Activated T-helper 2 cell treated with anti-CD3 and anti-CD28 coated beads, Interferon-gamma antibody, Interleukin-2, Interleukin-4, amounts not matched to agents 10 μg/mL and 5 μg/mL and 100 μg/mL, durations not matched to agents 14 hours and 24 hours and 36 hours (primary cell): ENCODE measurements at regions not wholly inside any gene's neighbourhood (a gene's known extent, or its start where the extent isn't known, plus 50 kb on each side); places are given as distances from the start of the nearest gene placed in this dataset.
"Not testable (repeated sequence)": the region's sequence is repeated elsewhere in the genome, so short reads cannot be mapped to it uniquely, and the experiment has no call there.

ENCODE experiments used
- DNase-seq: peaks from one replicate; pipeline ENCODE4 v3.0.0; 2021; ENCODE audit warnings: low spot score
- H3K27ac Mint-ChIP-seq: one replicate; pipeline ENCODE4 v1.8.0; 2021; ENCODE audit warnings: mixed read lengths
- H3K27me3 Mint-ChIP-seq: one replicate; pipeline ENCODE4 v1.8.0; 2021; ENCODE audit warnings: low read depth, mixed read lengths
- H3K36me3 Mint-ChIP-seq: one replicate; pipeline ENCODE4 v1.8.0; 2021; ENCODE audit warnings: low read depth, mixed read lengths
- H3K4me1 Mint-ChIP-seq: one replicate; pipeline ENCODE4 v1.8.0; 2021; ENCODE audit warnings: low read depth, mixed read lengths
- H3K4me3 Mint-ChIP-seq: one replicate; pipeline ENCODE4 v1.8.0; 2021; ENCODE audit warnings: low read depth, mild to moderate bottlenecking, moderate library complexity, mixed read lengths
- H3K9me3 Mint-ChIP-seq: one replicate; pipeline ENCODE4 v1.8.0; 2021; ENCODE audit warnings: mixed read lengths
- intact Hi-C: fragments of 100-400 bp; cut with micrococcal nuclease; formaldehyde crosslinking; loops from one replicate; pipeline ENCODE4 v1.15.1; 2023

DNA sequence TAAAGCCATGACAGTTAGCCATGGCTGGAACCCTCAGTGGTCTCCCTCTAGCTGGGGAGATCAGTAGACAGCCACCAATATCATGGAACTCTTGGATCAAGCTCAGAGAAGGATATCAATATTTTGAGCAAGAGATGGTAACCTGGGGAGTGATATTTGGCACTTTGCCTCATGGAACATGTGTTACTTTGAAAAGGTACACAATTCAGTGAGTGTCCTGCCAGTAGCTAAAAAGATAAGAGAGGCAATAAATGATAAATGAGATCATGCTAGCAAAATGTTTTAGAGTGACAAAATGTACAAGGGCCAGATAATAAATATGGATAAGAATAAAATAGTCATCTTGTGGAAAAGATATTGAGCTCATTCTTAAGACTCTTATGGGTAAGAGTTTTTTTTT lies 1618.7 kb downstream of the OLFM4 start:
- H3K27me3 Mint-ChIP-seq = no peaks in the 10 kb centered on the region
- no peak overlapping the region for H3K27ac Mint-ChIP-seq
- peaks cover 44% of the 10 kb centered on the region for H3K9me3 Mint-ChIP-seq
- intact Hi-C loops = no loop called here
- no peaks in the 10 kb centered on the region for H3K36me3 Mint-ChIP-seq
- no peaks in the 10 kb centered on the region for H3K4me1 Mint-ChIP-seq
- DNase-seq = no peak
- no peak overlapping the region for H3K4me3 Mint-ChIP-seq

DNA sequence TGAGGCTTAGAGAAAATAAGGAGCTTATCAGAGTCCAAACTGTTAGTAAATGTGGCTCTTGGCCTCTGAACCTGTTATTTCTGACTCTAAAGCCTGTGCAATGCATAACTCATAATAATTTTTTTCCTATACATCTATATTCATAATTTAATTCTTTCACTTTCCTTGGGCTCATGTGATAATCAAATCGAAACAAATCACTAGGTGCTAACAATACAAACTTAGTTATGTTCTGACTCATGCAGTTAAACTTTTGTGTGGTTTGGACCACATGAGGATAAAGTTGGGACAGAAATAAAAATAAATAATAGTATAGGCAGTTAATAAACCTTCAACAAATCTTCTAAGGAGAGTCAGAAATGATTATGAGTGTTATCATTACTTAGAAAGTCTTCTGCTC lies 1629.0 kb downstream of the OLFM4 start:
- Mint-ChIP-seq H3K36me3 (no peaks in the 10 kb centered on the region), H3K4me1 (no peaks in the 10 kb centered on the region), H3K27me3 (no peaks in the 10 kb centered on the region), H3K4me3 (no peak overlapping the region), H3K27ac (no peak overlapping the region), H3K9me3 (peaks cover 30% of the 10 kb centered on the region)
- DNase-seq = no peak
- intact Hi-C loops = no loop called here

DNA sequence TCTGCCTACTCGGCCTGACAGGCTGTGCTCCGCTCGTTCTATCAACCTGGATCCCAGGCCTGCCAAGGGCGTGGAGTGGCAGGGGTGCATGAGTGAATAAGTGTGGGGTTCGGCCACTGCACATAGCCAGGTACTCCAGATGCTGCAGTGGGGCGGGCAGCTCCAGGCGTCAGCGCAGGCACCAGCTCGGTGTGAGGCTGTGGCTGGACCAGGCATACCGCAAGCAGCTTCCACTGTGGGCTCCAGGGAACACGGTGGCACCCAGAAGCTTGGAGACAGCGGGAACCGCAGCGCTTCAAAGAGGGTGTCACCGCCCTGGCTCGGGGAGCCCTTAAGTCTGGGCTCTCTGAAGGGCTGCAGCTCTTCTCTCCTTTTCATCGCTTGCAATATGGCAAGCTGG lies 1630.2 kb downstream of the OLFM4 start:
- no peak for DNase-seq
- Mint-ChIP-seq H3K4me1 (no peaks in the 10 kb centered on the region), H3K27me3 (no peaks in the 10 kb centered on the region), H3K27ac (no peak overlapping the region), H3K9me3 (peaks cover 35% of the 10 kb centered on the region), H3K4me3 (no peak overlapping the region), H3K36me3 (no peaks in the 10 kb centered on the region)
- intact Hi-C loops = no loop called here

DNA sequence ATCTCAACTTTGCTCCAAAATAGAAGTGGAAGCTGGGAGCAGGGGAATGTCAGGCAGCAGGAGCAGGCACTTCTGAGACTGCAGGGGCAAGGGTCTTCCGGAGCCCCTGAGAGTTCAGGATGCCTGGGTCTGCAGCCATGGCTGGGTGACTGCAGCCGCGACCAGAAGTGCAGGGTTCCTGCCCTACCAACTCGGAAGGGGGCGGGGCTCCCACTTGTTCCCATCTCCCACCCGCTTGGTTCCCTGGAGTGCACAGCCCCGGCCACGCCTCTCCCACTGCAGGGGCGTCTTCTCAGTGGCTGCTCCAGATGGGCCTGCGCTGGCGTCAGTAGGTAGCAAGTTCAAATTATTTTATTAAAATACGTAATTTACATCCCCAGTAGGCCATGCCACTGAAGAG lies 1631.7 kb downstream of the OLFM4 start:
- Mint-ChIP-seq H3K27me3 (no peaks in the 10 kb centered on the region), H3K27ac (no peak overlapping the region), H3K9me3 (peaks cover 39% of the 10 kb centered on the region), H3K36me3 (no peaks in the 10 kb centered on the region), H3K4me1 (no peaks in the 10 kb centered on the region), H3K4me3 (no peak overlapping the region)
- intact Hi-C loops = no loop called here
- no peak for DNase-seq

DNA sequence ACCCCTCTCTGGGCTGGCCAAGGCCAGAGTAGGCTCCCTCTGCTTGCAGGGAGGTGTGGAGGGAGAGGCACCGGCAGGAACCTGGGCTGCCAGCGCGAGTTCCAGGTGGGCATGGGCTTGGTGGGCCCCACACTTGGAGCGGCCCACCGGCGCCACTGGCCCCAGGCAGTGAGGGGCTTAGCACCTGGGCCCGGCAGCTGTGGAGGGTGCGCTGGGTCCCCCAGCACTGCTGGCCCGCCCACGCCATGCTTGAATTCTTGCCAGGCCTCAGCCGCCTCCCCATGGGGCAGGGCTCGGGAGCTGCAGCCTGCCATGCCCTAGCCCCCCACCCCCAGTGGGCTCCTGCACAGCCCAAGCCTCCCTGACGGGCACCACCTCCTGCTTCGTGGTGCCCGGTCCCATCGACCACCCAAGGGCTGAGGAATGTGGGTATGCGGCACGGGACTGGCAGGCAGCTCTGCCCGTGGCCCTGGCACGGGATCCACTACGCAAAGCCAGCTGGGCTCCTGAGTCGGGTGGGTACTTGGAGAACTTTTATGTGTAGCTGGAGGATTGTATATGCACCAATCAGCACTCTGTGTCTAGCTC lies 1648.0 kb downstream of the OLFM4 start:
- Mint-ChIP-seq H3K4me3 (no peak overlapping the region), H3K27ac (no peak overlapping the region), H3K9me3 (peaks cover 24% of the 10 kb centered on the region), H3K4me1 (no peaks in the 10 kb centered on the region), H3K27me3 (no peaks in the 10 kb centered on the region), H3K36me3 (no peaks in the 10 kb centered on the region)
- intact Hi-C loops = no loop called here
- DNase-seq = no peak

DNA sequence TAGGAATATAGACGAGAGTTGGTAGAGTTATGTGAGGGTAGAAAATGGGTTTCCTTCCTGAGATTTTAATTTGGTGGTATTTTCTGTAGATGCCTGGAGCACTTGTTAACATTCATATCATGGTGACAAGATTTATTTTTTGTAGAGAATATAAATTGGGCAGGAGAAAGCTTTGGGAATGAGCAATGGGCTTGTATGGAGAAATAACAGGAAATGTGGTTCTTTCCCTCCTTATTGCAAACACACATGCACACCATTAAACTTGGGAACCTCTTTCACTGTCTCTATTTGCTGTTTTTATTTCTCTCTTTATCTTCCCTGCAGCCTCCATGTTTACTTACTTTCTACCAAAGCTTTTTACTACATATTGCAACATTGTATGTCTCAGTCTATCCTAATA lies 1653.6 kb downstream of the OLFM4 start:
- Mint-ChIP-seq H3K9me3 (peaks cover 36% of the 10 kb centered on the region), H3K27me3 (no peaks in the 10 kb centered on the region), H3K36me3 (no peaks in the 10 kb centered on the region), H3K4me1 (no peaks in the 10 kb centered on the region), H3K27ac (no peak overlapping the region), H3K4me3 (no peak overlapping the region)
- no peak for DNase-seq
- intact Hi-C loops = no loop called here

DNA sequence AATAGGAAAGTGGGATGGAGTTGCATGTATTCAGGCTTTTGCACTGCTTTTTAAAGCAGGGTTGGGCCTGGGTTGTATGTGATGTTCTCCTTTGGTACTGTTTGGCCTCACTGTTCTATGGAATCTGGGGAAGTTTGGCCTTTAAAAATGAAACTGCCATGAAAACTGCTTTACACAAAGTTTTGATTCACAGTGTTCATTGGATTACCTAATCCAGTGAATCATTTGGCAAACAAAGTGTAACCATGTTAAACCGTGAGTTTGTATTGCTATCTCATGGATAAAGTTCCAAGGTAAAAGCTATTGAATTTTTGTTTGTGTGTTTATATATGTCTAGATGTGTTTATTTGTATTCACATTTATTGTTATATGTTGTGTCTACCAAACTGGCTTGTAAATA lies 1658.6 kb downstream of the OLFM4 start:
- no peak for DNase-seq
- intact Hi-C loops = no loop called here
- Mint-ChIP-seq H3K4me3 (no peak overlapping the region), H3K36me3 (no peaks in the 10 kb centered on the region), H3K4me1 (no peaks in the 10 kb centered on the region), H3K27ac (no peak overlapping the region), H3K9me3 (peaks cover 26% of the 10 kb centered on the region), H3K27me3 (no peaks in the 10 kb centered on the region)

DNA sequence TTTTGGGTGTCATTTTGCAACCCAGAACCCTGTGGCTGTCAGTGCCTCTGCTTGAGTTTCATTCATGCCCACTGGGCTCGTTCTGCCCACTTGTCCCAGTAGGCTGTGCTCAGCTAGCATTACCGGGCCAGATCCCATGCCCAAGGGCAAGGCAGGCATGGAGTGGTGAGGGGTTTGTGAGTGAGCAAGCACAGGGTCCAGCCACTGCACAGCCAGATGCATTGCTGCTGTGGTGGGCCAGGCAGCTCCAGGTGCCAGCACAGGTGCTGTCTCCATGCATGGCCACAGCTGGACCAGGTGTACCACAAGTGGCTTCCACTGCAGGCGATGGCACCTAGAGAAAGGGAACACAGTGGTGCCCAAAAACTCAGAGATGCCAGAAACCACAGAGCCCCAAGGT lies 1671.2 kb downstream of the OLFM4 start:
- intact Hi-C loops = no loop called here
- Mint-ChIP-seq H3K27me3 (no peaks in the 10 kb centered on the region), H3K27ac (no peak overlapping the region), H3K4me1 (no peaks in the 10 kb centered on the region), H3K4me3 (no peak overlapping the region), H3K9me3 (peaks cover 29% of the 10 kb centered on the region), H3K36me3 (no peaks in the 10 kb centered on the region)
- DNase-seq = no peak

DNA sequence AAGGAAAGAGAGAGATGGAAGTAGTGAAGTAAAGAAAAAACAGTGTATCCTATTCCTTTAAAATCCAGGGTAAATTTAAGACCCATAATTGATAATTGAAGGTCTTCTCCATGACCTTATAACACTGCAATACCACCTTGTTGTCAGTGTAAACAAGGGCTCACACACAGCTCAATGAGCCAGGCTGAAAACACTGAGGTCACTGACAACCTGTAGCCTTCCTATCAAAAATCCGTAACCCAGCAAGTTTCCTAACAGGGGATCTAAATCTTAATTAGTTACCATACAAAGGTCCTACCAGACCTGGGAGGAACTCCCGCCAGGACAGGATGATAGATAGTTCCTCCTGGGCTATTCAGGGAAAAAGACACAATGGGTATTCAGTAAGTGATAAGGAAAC lies 1677.1 kb downstream of the OLFM4 start:
- H3K27me3 Mint-ChIP-seq = no peaks in the 10 kb centered on the region
- peaks cover 35% of the 10 kb centered on the region for H3K9me3 Mint-ChIP-seq
- no peak overlapping the region for H3K4me3 Mint-ChIP-seq
- H3K27ac Mint-ChIP-seq = no peak overlapping the region
- no peak for DNase-seq
- H3K4me1 Mint-ChIP-seq = no peaks in the 10 kb centered on the region
- intact Hi-C loops = no loop called here
- H3K36me3 Mint-ChIP-seq = no peaks in the 10 kb centered on the region

DNA sequence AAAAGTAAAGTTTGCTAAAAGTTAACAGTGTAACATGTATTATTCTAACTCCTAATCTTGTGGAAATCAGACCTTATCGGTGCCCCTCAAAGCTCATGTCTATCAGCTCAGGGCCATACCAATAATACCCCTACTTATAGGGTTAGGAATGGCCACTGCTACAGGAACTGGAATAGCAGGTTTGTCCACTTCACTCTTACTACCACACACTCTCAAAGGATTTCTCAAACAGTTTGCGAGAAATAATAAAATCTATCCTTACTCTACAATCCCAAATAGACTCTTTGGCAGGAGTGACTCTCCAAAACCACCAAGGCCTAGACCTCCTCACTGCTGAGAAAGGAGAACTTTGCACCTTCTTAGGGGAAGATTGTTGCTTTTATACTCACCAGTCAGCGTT lies 1677.7 kb downstream of the OLFM4 start:
- Mint-ChIP-seq H3K4me1 (no peaks in the 10 kb centered on the region), H3K36me3 (no peaks in the 10 kb centered on the region), H3K27me3 (no peaks in the 10 kb centered on the region), H3K27ac (no peak overlapping the region), H3K4me3 (no peak overlapping the region), H3K9me3 (peaks cover 36% of the 10 kb centered on the region)
- intact Hi-C loops = no loop called here
- no peak for DNase-seq

DNA sequence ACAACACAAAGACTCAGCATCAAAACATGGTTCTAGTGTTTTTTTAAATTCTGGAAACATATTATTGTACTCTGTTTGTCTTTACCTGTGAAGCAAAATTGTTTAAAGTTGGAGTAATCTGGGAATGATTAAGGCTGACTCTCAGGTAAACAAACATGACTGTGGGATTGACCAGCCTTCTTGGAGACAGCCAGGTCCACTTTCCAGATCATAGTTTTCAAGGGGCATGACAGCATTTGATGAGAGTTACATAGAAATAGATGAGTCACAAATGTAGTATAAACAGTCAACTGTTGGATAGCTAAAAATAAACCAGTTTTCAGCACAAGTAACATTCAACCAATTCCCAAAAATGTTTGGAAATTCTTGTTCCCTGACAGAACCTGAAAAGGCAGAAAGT lies 1680.9 kb downstream of the OLFM4 start:
- no peaks in the 10 kb centered on the region for H3K4me1 Mint-ChIP-seq
- H3K27ac Mint-ChIP-seq = no peak overlapping the region
- H3K36me3 Mint-ChIP-seq = no peaks in the 10 kb centered on the region
- no peak for DNase-seq
- H3K9me3 Mint-ChIP-seq = peaks cover 53% of the 10 kb centered on the region
- no peak overlapping the region for H3K4me3 Mint-ChIP-seq
- no peaks in the 10 kb centered on the region for H3K27me3 Mint-ChIP-seq
- intact Hi-C loops = no loop called here

DNA sequence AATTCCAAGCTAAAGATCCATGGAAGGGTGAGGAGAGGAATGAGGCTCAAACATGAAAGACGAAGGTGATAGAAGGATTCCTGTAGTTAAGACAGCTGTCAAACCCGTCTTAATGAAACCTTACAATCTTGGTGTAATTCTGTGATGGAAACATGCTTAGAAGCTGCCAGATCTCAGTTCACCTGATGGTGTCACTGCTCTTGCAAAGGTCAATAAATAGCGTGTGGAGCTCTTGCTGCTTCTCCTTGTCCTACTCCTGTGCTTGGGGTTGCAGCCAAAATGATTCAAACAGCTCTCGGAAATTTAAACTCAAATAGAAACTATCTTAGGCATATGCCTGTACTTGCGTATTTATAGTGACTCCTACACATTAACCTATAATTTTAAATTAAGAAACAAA lies 1705.0 kb downstream of the OLFM4 start:
- Mint-ChIP-seq H3K27me3 (no peaks in the 10 kb centered on the region), H3K36me3 (no peaks in the 10 kb centered on the region), H3K27ac (no peak overlapping the region), H3K4me1 (no peaks in the 10 kb centered on the region), H3K4me3 (no peak overlapping the region), H3K9me3 (peaks cover 42% of the 10 kb centered on the region)
- DNase-seq = no peak
- intact Hi-C loops = no loop called here

DNA sequence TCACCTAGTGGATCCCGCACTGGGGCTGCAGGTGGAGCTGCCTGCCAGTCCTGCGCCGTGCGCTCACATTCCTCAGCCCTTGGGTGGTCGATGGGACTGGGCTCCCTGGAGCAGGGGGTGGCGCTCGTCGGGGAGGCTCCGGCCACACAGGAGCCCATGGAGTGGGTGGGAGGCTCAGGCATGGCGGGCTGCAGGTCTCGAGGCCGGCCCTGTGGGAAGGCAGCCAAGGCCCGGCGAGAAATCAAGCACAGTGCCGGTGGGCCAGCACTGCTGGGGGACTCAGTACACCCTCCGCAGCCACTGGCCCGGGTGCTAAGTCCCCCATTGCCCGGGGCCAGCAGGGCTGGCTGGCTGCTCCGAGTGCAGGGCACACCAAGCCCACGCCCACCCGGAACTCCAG lies 1708.6 kb downstream of the OLFM4 start:
- DNase-seq, intact Hi-C loops, H3K36me3 Mint-ChIP-seq, H3K4me1 Mint-ChIP-seq, H3K4me3 Mint-ChIP-seq, H3K27ac Mint-ChIP-seq, H3K27me3 Mint-ChIP-seq: not testable (repeated sequence)
- H3K9me3 Mint-ChIP-seq = peaks cover 15% of the 10 kb centered on the region

DNA sequence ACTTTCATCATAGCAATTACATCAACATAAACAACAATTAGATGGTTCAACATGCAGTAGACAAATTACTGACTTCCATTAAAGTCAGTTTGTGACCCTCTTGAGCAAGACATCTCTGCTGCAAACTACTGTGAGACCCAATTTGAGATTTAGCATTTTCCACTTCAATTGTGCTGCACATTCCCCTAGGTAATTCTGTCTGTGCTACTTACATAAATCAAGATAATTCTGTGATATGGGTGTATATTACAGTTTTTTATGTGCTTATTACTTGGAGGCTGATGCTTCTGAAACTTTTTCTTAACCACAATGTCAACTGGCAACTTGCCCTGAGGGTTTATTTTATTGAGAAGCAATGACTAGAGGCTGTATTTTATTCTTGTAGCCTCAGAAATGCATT lies 1714.4 kb downstream of the OLFM4 start:
- DNase-seq = no peak
- Mint-ChIP-seq H3K9me3 (peaks cover 11% of the 10 kb centered on the region), H3K36me3 (no peaks in the 10 kb centered on the region), H3K27ac (no peak overlapping the region), H3K27me3 (no peaks in the 10 kb centered on the region), H3K4me1 (no peaks in the 10 kb centered on the region), H3K4me3 (no peak overlapping the region)
- intact Hi-C loops = no loop called here
